B cell (primary cell): ENCODE measurements at regions not wholly inside any gene's neighbourhood (a gene's known extent, or its start where the extent isn't known, plus 50 kb on each side); places are given as distances from the start of the nearest gene placed in this dataset.

Experiments used
- CTCF ChIP-seq: fragments of 200-600 bp; IDR thresholded peaks from one replicate; pipeline ENCODE4 v1.8.0; 2022; ENCODE audit warnings: antibody characterized with exemption, mild to moderate bottlenecking
- EZH2 ChIP-seq: IDR thresholded peaks from 2 replicates; pipeline ENCODE4 v1.6.1; 2012; ENCODE audit warnings: borderline replicate concordance, low read depth, mild to moderate bottlenecking, moderate library complexity, low read length; ENCODE audit not compliant: insufficient read depth, poor library complexity, severe bottlenecking

GRCh38 chr14:86243158-86243557 is 713.2 kb downstream of the FLRT2 start:
- TF ChIP-seq CTCF (no peak), EZH2 (no peak)
